ENCODE measurements at regions not wholly inside any gene's neighbourhood (a gene's known extent, or its start where the extent isn't known, plus 50 kb on each side); places are given as distances from the start of the nearest gene placed in this dataset.
"Not testable (repeated sequence)": the region's sequence is repeated elsewhere in the genome, so short reads cannot be mapped to it uniquely, and the experiment has no call there.

DNA sequence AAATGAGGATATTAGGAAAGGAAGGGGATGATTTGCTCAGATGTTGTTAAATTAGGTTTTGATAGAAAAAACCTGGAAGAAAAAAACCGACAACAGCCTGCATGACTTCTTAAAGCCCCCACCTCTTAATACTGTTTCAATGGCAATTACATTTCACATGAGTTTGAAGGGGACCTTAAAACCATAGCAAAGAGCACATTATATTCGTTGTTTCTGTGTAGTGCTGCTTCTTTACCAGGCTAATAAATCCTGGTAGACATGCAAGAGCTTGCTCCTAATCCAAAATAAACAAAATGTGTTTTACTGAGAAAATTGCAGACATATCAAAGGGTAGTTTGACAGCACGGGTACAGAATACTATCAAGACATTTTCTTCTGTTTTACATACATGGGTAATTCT, 154.7 kb upstream of the NIPA1 start:
- ATAC-seq (ENCODE audit: insufficient read depth, low FRiP score); H3K36me3 ChIP-seq (ENCODE audit: control insufficient read depth in 4 of 4, insufficient read depth in 4 of 4, low read length in 4 of 4); H3K27me3 ChIP-seq (ENCODE audit: control insufficient read depth in 3 of 3, insufficient read depth in 3 of 3, low read length in 2 of 3); H3K9me3 ChIP-seq (ENCODE audit: control insufficient read depth in 4 of 4, insufficient read depth in 3 of 4, low read length in 3 of 4); H3K4me3 ChIP-seq; H3K4me1 ChIP-seq (ENCODE audit: control insufficient read depth in 5 of 5, insufficient read depth in 5 of 5, low read length in 5 of 5); H3K27ac ChIP-seq (ENCODE audit: low read depth in 1 of 2, low read length in 1 of 2); H3K9ac ChIP-seq (ENCODE audit: insufficient read depth in 1 of 2, low read length in 2 of 2); DNase-seq: not testable (repeated sequence)
- WGBS, 2 donors: 50 to 63% methylated on average over 3 of the region's 3 CpGs

DNA sequence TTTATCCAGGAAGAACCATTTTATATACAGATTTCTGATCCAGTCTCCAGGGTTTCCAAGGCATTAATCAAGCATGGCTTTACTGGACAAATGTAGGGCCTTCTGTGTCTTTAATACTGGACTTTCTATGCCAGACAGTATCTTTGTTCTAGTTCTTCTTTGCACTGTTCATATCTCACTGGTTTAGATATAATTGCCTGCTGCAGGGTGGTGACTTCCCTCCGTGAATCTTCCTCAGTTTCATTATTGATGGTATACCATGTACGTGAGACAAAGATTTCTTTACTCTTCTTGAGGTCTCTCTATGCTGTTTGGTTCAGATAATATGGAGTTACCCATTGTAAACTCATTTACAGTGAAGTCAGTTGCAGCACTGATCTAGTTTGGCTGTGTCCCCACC, 146.5 kb upstream of the NIPA1 start:
- H3K4me1 ChIP-seq (ENCODE audit: control insufficient read depth in 5 of 5, insufficient read depth in 5 of 5, low read length in 5 of 5); H3K27ac ChIP-seq (ENCODE audit: low read depth in 1 of 2, low read length in 1 of 2); H3K36me3 ChIP-seq (ENCODE audit: control insufficient read depth in 4 of 4, insufficient read depth in 4 of 4, low read length in 4 of 4); H3K9me3 ChIP-seq (ENCODE audit: control insufficient read depth in 4 of 4, insufficient read depth in 3 of 4, low read length in 3 of 4); H3K4me3 ChIP-seq; H3K9ac ChIP-seq (ENCODE audit: insufficient read depth in 1 of 2, low read length in 2 of 2); ATAC-seq (ENCODE audit: insufficient read depth, low FRiP score); DNase-seq; H3K27me3 ChIP-seq (ENCODE audit: control insufficient read depth in 3 of 3, insufficient read depth in 3 of 3, low read length in 2 of 3): not testable (repeated sequence)
- 86 to 93% methylated on average over 2 of the region's 2 CpGs for WGBS, 2 donors

DNA sequence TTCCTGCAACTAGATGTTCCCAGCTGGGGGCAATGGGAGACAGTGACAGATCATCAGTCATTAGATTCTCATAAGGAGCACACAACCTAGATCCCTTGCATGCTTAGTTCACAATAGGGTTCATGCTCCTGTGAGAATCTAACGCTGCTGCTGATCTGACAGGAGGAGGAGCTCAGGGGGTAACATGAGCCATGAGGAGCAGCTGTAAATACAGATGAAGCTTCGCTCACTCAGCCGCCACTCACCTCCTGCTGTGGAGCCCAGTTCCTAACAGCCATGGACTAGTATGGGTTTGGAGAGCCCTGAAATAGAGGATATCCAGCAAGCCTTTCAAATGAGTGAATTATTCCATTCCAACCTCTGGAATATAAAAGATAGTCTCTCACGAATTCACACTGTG, 137.0 kb upstream of the NIPA1 start:
- not testable (repeated sequence) for H3K4me3 ChIP-seq; H3K9ac ChIP-seq (ENCODE audit: insufficient read depth in 1 of 2, low read length in 2 of 2); H3K9me3 ChIP-seq (ENCODE audit: control insufficient read depth in 4 of 4, insufficient read depth in 3 of 4, low read length in 3 of 4); H3K36me3 ChIP-seq (ENCODE audit: control insufficient read depth in 4 of 4, insufficient read depth in 4 of 4, low read length in 4 of 4); ATAC-seq (ENCODE audit: insufficient read depth, low FRiP score); H3K27ac ChIP-seq (ENCODE audit: low read depth in 1 of 2, low read length in 1 of 2); H3K27me3 ChIP-seq (ENCODE audit: control insufficient read depth in 3 of 3, insufficient read depth in 3 of 3, low read length in 2 of 3); H3K4me1 ChIP-seq (ENCODE audit: control insufficient read depth in 5 of 5, insufficient read depth in 5 of 5, low read length in 5 of 5); DNase-seq
- 80 to 84% methylated on average over 4 of the region's 4 CpGs for WGBS, 2 donors

DNA sequence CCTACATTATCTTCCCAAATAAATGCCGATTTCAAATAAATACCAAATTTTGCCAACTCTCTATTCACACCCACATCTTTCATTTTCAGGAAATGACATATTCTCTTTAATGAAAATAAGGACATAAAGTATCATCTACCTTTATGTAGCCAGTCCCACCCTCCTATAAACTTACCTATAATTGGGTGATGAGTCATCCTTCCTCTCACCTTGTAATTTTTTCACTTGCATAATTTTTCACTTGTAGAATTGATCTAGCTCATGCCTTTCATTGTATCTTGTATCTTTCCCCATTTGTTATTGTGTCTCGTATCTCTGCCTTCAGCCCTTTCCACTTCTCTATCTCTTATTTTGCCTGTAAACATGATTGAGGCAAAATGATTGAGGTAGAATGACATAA, 135.3 kb upstream of the NIPA1 start:
- H3K4me3 ChIP-seq; ATAC-seq (ENCODE audit: insufficient read depth, low FRiP score); DNase-seq; H3K4me1 ChIP-seq (ENCODE audit: control insufficient read depth in 5 of 5, insufficient read depth in 5 of 5, low read length in 5 of 5); H3K9me3 ChIP-seq (ENCODE audit: control insufficient read depth in 4 of 4, insufficient read depth in 3 of 4, low read length in 3 of 4); H3K27ac ChIP-seq (ENCODE audit: low read depth in 1 of 2, low read length in 1 of 2); H3K9ac ChIP-seq (ENCODE audit: insufficient read depth in 1 of 2, low read length in 2 of 2); H3K27me3 ChIP-seq (ENCODE audit: control insufficient read depth in 3 of 3, insufficient read depth in 3 of 3, low read length in 2 of 3); H3K36me3 ChIP-seq (ENCODE audit: control insufficient read depth in 4 of 4, insufficient read depth in 4 of 4, low read length in 4 of 4): not testable (repeated sequence)
- 94 to 96% methylated on average over 2 of the region's 2 CpGs for WGBS, 2 donors

DNA sequence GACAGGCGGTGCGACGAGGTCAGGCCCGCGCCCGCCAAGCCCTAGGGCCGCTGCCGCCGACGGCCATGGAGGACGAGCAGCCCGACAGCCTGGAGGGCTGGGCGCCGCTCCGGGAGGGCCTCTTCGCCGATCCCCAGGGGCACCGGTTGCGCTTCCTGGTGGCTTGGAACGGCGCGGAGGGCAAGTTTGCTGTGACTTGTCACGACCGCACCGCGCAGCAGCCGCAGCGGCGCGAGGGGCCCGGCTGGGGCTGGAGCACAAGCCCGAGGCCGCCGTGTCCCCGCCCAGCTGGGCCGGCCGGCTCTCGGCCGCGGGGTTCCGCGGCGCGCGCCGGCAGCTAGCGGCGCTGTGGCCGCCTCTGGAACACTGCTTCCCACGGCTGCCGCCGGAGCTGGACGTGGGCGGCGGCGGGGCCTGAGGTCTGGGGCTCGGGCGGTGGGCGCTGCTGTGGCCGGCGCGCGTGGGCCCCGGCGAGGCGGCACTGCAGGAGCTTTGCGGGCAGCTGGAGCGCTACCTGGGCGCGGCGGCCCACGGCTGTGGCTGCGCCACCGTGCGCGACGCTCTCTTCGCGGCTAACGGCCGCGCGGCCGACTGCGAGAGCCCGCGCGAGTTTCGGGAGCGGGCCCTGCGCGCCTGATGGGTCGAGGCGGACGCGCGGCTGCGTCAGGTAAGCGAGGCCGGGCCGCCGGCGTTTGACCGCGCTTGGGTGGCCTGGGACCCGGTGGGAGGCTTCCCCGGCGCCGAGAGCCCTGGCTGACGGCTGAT, 122.0 kb upstream of the NIPA1 start:
- peak; percentile 47 to 59 (median 49) for DNase-seq
- H3K27ac ChIP-seq (ENCODE audit: low read depth in 1 of 2, low read length in 1 of 2): peak overlapping the region; percentile 92 to 99
- H3K9ac ChIP-seq (ENCODE audit: insufficient read depth in 1 of 2, low read length in 2 of 2); H3K36me3 ChIP-seq (ENCODE audit: control insufficient read depth in 4 of 4, insufficient read depth in 4 of 4, low read length in 4 of 4); H3K27me3 ChIP-seq (ENCODE audit: control insufficient read depth in 3 of 3, insufficient read depth in 3 of 3, low read length in 2 of 3); H3K4me1 ChIP-seq (ENCODE audit: control insufficient read depth in 5 of 5, insufficient read depth in 5 of 5, low read length in 5 of 5); H3K9me3 ChIP-seq (ENCODE audit: control insufficient read depth in 4 of 4, insufficient read depth in 3 of 4, low read length in 3 of 4): not testable (repeated sequence)
- WGBS, 2 donors: 0 to 1% methylated on average over 51 to 103 of the region's 110 CpGs
- H3K4me3 ChIP-seq: peak overlapping the region; percentile 70
- peak; percentile 98 for ATAC-seq (ENCODE audit: insufficient read depth, low FRiP score)

DNA sequence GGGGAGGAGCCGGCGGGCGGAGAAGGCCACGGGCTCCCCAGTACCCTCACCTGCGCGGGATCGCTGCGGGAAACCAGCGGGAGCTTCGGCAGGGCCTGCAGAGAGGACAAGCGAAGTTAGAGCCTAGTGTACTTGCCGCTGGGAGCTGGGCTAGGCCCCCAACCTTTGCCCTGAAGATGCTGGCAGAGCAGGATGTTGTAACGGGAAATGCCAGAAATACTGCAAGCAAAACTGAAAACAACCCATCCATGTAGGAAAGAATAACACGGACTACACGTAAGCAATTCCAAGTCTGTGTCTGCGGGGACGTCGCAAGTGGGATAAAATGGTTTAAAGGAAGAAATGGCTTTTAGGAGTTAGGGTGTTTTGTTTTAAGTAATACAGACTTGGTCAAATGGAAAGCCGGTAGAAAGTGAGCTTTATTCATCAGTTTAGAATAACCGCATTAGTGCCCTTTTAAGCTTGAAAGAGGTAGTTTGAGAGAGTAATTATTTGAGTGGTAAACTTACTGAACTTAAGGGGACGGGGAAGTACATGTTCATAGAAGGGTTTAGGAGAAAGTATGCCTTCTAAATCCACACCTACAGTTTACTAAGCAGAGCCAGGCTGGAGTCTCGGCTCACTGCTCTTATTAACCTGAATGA, 121.3 kb upstream of the NIPA1 start:
- WGBS, 2 donors: 1 to 4% methylated on average over 13 to 16 of the region's 22 CpGs
- Histone ChIP-seq H3K9ac (ENCODE audit: insufficient read depth in 1 of 2, low read length in 2 of 2) (peak overlapping the region in 1 of 2 donors; percentile 70), H3K27ac (ENCODE audit: low read depth in 1 of 2, low read length in 1 of 2) (peak overlapping the region; percentile 92 to 99), H3K4me3 (peak overlapping the region; percentile 70)
- H3K27me3 ChIP-seq (ENCODE audit: control insufficient read depth in 3 of 3, insufficient read depth in 3 of 3, low read length in 2 of 3); H3K9me3 ChIP-seq (ENCODE audit: control insufficient read depth in 4 of 4, insufficient read depth in 3 of 4, low read length in 3 of 4); ATAC-seq (ENCODE audit: insufficient read depth, low FRiP score); H3K4me1 ChIP-seq (ENCODE audit: control insufficient read depth in 5 of 5, insufficient read depth in 5 of 5, low read length in 5 of 5); H3K36me3 ChIP-seq (ENCODE audit: control insufficient read depth in 4 of 4, insufficient read depth in 4 of 4, low read length in 4 of 4): not testable (repeated sequence)
- peak; percentile 60 to 79 (median 64) for DNase-seq

DNA sequence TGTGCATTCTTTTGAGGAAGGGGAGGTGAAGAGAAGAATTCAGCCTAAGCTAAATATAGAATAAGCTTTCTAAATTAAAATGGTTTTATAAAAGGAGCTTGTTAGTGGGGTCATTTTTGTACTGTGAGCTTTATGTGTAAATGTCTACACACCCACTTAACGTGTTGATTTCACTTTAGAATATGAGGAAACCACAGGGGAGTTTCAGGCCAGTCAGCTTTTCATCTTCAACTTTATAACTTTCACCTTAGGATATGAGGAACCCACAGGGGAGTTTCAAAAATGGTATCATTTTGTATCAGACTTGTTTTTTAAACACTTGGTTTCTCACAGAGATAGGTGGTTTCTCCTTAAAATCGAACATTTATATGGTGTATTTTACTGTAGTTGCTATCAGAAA, 120.7 kb upstream of the NIPA1 start:
- not testable (repeated sequence) for ATAC-seq (ENCODE audit: insufficient read depth, low FRiP score); H3K4me1 ChIP-seq (ENCODE audit: control insufficient read depth in 5 of 5, insufficient read depth in 5 of 5, low read length in 5 of 5); DNase-seq; H3K4me3 ChIP-seq; H3K27me3 ChIP-seq (ENCODE audit: control insufficient read depth in 3 of 3, insufficient read depth in 3 of 3, low read length in 2 of 3); H3K9me3 ChIP-seq (ENCODE audit: control insufficient read depth in 4 of 4, insufficient read depth in 3 of 4, low read length in 3 of 4); H3K36me3 ChIP-seq (ENCODE audit: control insufficient read depth in 4 of 4, insufficient read depth in 4 of 4, low read length in 4 of 4)
- Histone ChIP-seq H3K27ac (ENCODE audit: low read depth in 1 of 2, low read length in 1 of 2) (peak overlapping the region in 1 of 2 donors; percentile 77), H3K9ac (ENCODE audit: insufficient read depth in 1 of 2, low read length in 2 of 2) (peak overlapping the region in 1 of 2 donors; percentile 70)
- 0 to 5% methylated on average over 1 of the region's 2 CpGs for WGBS, 2 donors

DNA sequence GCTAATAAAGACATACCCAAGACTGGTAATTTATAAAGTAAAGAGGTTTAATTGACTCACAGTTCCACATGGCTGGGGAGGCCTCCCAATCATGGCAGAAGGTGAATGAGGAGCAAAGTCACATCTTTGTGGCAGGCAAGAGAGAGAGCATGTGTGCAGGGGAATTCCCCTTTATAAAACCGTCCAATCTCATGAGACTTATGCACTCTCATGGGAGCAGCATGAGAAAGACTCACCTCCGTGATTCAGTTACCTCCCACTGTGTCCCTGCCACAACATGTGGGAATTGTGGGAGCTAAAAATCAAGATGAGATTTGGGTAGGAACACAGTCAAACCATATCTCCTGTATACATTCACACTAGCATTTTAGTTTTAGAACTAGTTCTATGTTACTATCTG, 101.7 kb upstream of the NIPA1 start:
- H3K27me3 ChIP-seq (ENCODE audit: control insufficient read depth in 3 of 3, insufficient read depth in 3 of 3, low read length in 2 of 3); H3K9me3 ChIP-seq (ENCODE audit: control insufficient read depth in 4 of 4, insufficient read depth in 3 of 4, low read length in 3 of 4); H3K4me1 ChIP-seq (ENCODE audit: control insufficient read depth in 5 of 5, insufficient read depth in 5 of 5, low read length in 5 of 5); H3K27ac ChIP-seq (ENCODE audit: low read depth in 1 of 2, low read length in 1 of 2); H3K36me3 ChIP-seq (ENCODE audit: control insufficient read depth in 4 of 4, insufficient read depth in 4 of 4, low read length in 4 of 4); H3K4me3 ChIP-seq; H3K9ac ChIP-seq (ENCODE audit: insufficient read depth in 1 of 2, low read length in 2 of 2); DNase-seq; ATAC-seq (ENCODE audit: insufficient read depth, low FRiP score): not testable (repeated sequence)
- WGBS, 2 donors: 74 to 89% methylated on average over 2 of the region's 2 CpGs

All from lung (tissue), 9 donors.